Neural progenitor cell (in vitro differentiated cells): ENCODE measurements at regions not wholly inside any gene's neighbourhood (a gene's known extent, or its start where the extent isn't known, plus 50 kb on each side); places are given as distances from the start of the nearest gene placed in this dataset.

Experiments
- CTCF ChIP-seq: fragments of 200-600 bp; sonication (generic); IDR thresholded peaks from 2 replicates; pipeline ENCODE4 v1.5.1; 2017; ENCODE audit warnings: antibody characterized with exemption, mild to moderate bottlenecking
- EZH2 ChIP-seq: fragments of 200-600 bp; sonication (generic); IDR thresholded peaks from 2 replicates; pipeline ENCODE4 v1.6.1; 2017; ENCODE audit warnings: antibody characterized with exemption, mild to moderate bottlenecking, moderate library complexity
- EZH2phosphoT487 ChIP-seq: fragments of 200-600 bp; sonication (generic); IDR thresholded peaks from 2 replicates; pipeline ENCODE4 v1.6.1; 2017; ENCODE audit warnings: antibody characterized with exemption

GRCh38 chr12:89960607-89961394 lies 252.2 kb upstream of the ATP2B1 start:
- TF ChIP-seq CTCF (no peak), EZH2 (no peak), EZH2phosphoT487 (no peak)
